ENCODE measurements at regions not wholly inside any gene's neighbourhood (a gene's known extent, or its start where the extent isn't known, plus 50 kb on each side); places are given as distances from the start of the nearest gene placed in this dataset.

GRCh38 chr10:2144584-2144983 lies 407.3 kb upstream of the ADARB2 start:
- no peak overlapping the region for H3K4me3 ChIP-seq (ENCODE audit: low read depth, low read length)
- no peak for TF ChIP-seq CTCF (IDR thresholded peaks at IDR 0.05; ENCODE audit: low read depth, low read length)

GRCh38 chr10:2143213-2143835 lies 406.0 kb upstream of the ADARB2 start:
- no peak overlapping the region for H3K4me3 ChIP-seq (ENCODE audit: low read depth, low read length)
- TF ChIP-seq CTCF (IDR thresholded peaks at IDR 0.05; ENCODE audit: low read depth, low read length) = no peak

GRCh38 chr10:2139746-2140145 lies 402.4 kb upstream of the ADARB2 start:
- no peak for TF ChIP-seq CTCF (IDR thresholded peaks at IDR 0.05; ENCODE audit: low read depth, low read length)
- no peak overlapping the region for H3K4me3 ChIP-seq (ENCODE audit: low read depth, low read length)

GRCh38 chr10:2137549-2138174 lies 400.3 kb upstream of the ADARB2 start:
- no peak overlapping the region for H3K4me3 ChIP-seq (ENCODE audit: low read depth, low read length)
- TF ChIP-seq CTCF (IDR thresholded peaks at IDR 0.05; ENCODE audit: low read depth, low read length) = no peak

GRCh38 chr10:2130705-2131305 lies 393.5 kb upstream of the ADARB2 start:
- TF ChIP-seq CTCF (IDR thresholded peaks at IDR 0.05; ENCODE audit: low read depth, low read length) = no peak
- H3K4me3 ChIP-seq (ENCODE audit: low read depth, low read length) = no peak overlapping the region

GRCh38 chr10:2128991-2129390 lies 391.7 kb upstream of the ADARB2 start:
- H3K4me3 ChIP-seq (ENCODE audit: low read depth, low read length) = no peak overlapping the region
- TF ChIP-seq CTCF (IDR thresholded peaks at IDR 0.05; ENCODE audit: low read depth, low read length) = no peak

- no peak for TF ChIP-seq CTCF (IDR thresholded peaks at IDR 0.05; ENCODE audit: low read depth, low read length)
- no peak overlapping the region for H3K4me3 ChIP-seq (ENCODE audit: low read depth, low read length)
Observed at GRCh38 chr10:2124135-2124534, 386.8 kb upstream of the ADARB2 start.

Measured in WI38 (cell line).